ENCODE measurements at regions not wholly inside any gene's neighbourhood (a gene's known extent, or its start where the extent isn't known, plus 50 kb on each side); places are given as distances from the start of the nearest gene placed in this dataset.

DNA sequence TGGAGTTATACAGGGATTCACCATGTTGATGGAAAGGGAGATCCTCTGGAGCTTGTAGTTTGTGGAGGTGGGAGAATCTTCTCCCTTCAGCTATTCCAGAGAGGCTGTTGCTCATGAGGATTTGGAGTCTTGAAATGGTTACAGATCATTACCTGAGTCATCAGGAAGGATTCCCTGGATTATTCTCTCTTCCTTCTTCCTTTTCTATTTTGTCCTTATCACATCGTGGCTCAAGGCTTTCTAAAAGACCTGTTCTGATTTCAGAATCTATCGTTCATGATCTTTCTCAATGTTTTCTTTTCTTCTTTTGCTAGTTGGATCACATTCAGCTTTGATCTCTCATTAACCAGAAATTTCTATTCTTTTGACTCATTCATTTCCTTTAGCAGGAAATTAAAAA is 196.0 kb downstream of the KLF5 start:
- no peak for TF ChIP-seq EZH2 (IDR thresholded peaks at IDR 0.05)
- no peak for TF ChIP-seq POLR2AphosphoS5 (IDR thresholded peaks at IDR 0.05; ENCODE audit: borderline replicate concordance, low read depth, low read length)

Measured in SK-N-MC (cell line).